PC-9 (cell line): ENCODE measurements at regions not wholly inside any gene's neighbourhood (a gene's known extent, or its start where the extent isn't known, plus 50 kb on each side); places are given as distances from the start of the nearest gene placed in this dataset.

Source experiments
- BruUV-seq: library from RNA; stranded (reverse); fragments of 400-500 nt; replicated peaks from 2 replicates; lab custom pipeline; 2021; lab: Mats Ljungman, UMichigan
- CTCF ChIA-PET: fragments of 300-600 bp; sonication (Branson Sonifier 250); formaldehyde crosslinking; loops from one replicate; lab custom pipeline; 2022; ENCODE audit warnings: antibody characterized with exemption; lab: Charles Lee
- POLR2A ChIA-PET: fragments of 300-600 bp; sonication (Branson Sonifier 250); formaldehyde crosslinking; loops from one replicate; lab custom pipeline; 2022; ENCODE audit warnings: antibody characterized with exemption; ENCODE audit not compliant: unreplicated experiment; lab: Charles Lee
- DNase-seq, 2 experiments: peaks; one replicate each; pipeline versions ENCODE4 v3.0.0 to v3.0.0-alpha.2; 2015 to 2022; ENCODE audit warnings: mixed read lengths in 1 of 2
- H2AFZ ChIP-seq: fragments of 200-600 bp; sonication (generic); 2 replicates; pipeline ENCODE4 v1.8.1; 2017; ENCODE audit warnings: antibody characterized with exemption
- H3F3A ChIP-seq: fragments of 200-600 bp; sonication (generic); 2 replicates; pipeline ENCODE4 v1.8.1; 2017; ENCODE audit warnings: antibody characterized with exemption, mild to moderate bottlenecking, low read depth; ENCODE audit not compliant: insufficient read depth
- H3K27ac ChIP-seq: fragments of 200-600 bp; sonication (generic); 2 replicates; pipeline ENCODE4 v1.6.1; 2016; ENCODE audit warnings: mixed run types
- H3K27me3 ChIP-seq: fragments of 200-600 bp; sonication (generic); 2 replicates; pipeline ENCODE4 v1.6.1; 2016; ENCODE audit warnings: low read depth, mixed run types; ENCODE audit not compliant: insufficient read depth
- H3K36me3 ChIP-seq: fragments of 200-600 bp; sonication (generic); 2 replicates; pipeline ENCODE4 v1.6.1; 2016; ENCODE audit warnings: low read depth, mixed run types
- H3K4me1 ChIP-seq: fragments of 200-600 bp; sonication (generic); replicated peaks from 2 replicates; pipeline ENCODE4 v1.6.1; 2016; ENCODE audit warnings: mixed run types; ENCODE audit not compliant: insufficient read depth
- H3K4me2 ChIP-seq: fragments of 200-600 bp; sonication (generic); 2 replicates; pipeline ENCODE4 v1.6.1; 2017; ENCODE audit warnings: mixed run types
- H3K4me3 ChIP-seq: fragments of 200-600 bp; sonication (generic); 2 replicates; pipeline ENCODE4 v1.6.1; 2016; ENCODE audit warnings: mixed run types
- H3K79me2 ChIP-seq: fragments of 200-600 bp; sonication (generic); 2 replicates; pipeline ENCODE4 v1.6.1; 2017; ENCODE audit warnings: low read depth, mixed run types
- H3K9me2 ChIP-seq: fragments of 200-600 bp; sonication (generic); 2 replicates; pipeline ENCODE4 v1.8.1; 2017; ENCODE audit warnings: mild to moderate bottlenecking; ENCODE audit not compliant: insufficient read depth
- H3K9me3 ChIP-seq: fragments of 200-600 bp; sonication (generic); 2 replicates; pipeline ENCODE4 v1.8.1; 2016; ENCODE audit warnings: low read depth; ENCODE audit not compliant: insufficient read depth
- H4K20me1 ChIP-seq: fragments of 200-600 bp; sonication (generic); 2 replicates; pipeline ENCODE4 v1.8.1; 2017; ENCODE audit not compliant: insufficient read depth
- CTCF ChIP-seq: fragments of 200-600 bp; sonication (generic); conservative IDR thresholded peaks from 2 replicates; pipeline ENCODE4 v1.6.1; 2017; ENCODE audit warnings: mixed run types, antibody characterized with exemption, mild to moderate bottlenecking, moderate library complexity
- EZH2 ChIP-seq: fragments of 200-600 bp; sonication (generic); IDR thresholded peaks from 2 replicates; pipeline ENCODE4 v1.8.0; 2017; ENCODE audit warnings: antibody characterized with exemption, low read depth
- intact Hi-C: fragments of 100-400 bp; cut with micrococcal nuclease; formaldehyde crosslinking; loops from one replicate; pipeline ENCODE4 v1.10.0; 2022; ENCODE audit not compliant: unreplicated experiment

GRCh38 chr15:70204652-70205051 is 106.9 kb upstream of the TLE3 start:
- BruUV-seq = no TSS peak
- ChIA-PET POLR2A (interaction anchor here (0.6 kb wide), 1 partner anchor 103 kb away, joined by 21 read pairs; no protein-coding TSS in a partner anchor), CTCF (interaction anchor here (0.5 kb wide), 1 partner anchor 453 kb away, joined by 12 read pairs; no protein-coding TSS in a partner anchor)
- Histone ChIP-seq H3F3A (no peaks in the 10 kb centered on the region), H3K9me3 (no peaks in the 10 kb centered on the region), H3K36me3 (no peaks in the 10 kb centered on the region), H3K4me3 (no peak overlapping the region), H3K4me2 (no peak overlapping the region), H3K27ac (no peak overlapping the region), H3K79me2 (no peaks in the 10 kb centered on the region), H3K4me1 (no peaks in the 10 kb centered on the region), H2AFZ (no peak overlapping the region), H4K20me1 (no peaks in the 10 kb centered on the region), H3K9me2 (no peaks in the 10 kb centered on the region), H3K27me3 (no peaks in the 10 kb centered on the region)
- intact Hi-C loops = no loop called here
- DNase-seq = no peak
- no peak for TF ChIP-seq CTCF
- TF ChIP-seq EZH2 = no peak

GRCh38 chr15:70203981-70204560 is 106.4 kb upstream of the TLE3 start:
- Histone ChIP-seq H3K9me2 (no peaks in the 10 kb centered on the region), H3K79me2 (no peaks in the 10 kb centered on the region), H3K36me3 (no peaks in the 10 kb centered on the region), H3K9me3 (no peaks in the 10 kb centered on the region), H3K4me3 (no peak overlapping the region), H2AFZ (no peak overlapping the region), H3K4me1 (0 out of 2 replicates have a peak, but pooled peaks cover 5% of the 10 kb centered on the region), H3K27ac (no peak overlapping the region), H3F3A (0 out of 2 replicates have a peak, but pooled peaks cover 2% of the 10 kb centered on the region), H4K20me1 (no peaks in the 10 kb centered on the region), H3K4me2 (no peak overlapping the region), H3K27me3 (no peaks in the 10 kb centered on the region)
- intact Hi-C loops = no loop called here
- no peak for DNase-seq
- ChIA-PET POLR2A (interaction anchor here (0.6 kb wide), 1 partner anchor 103 kb away, joined by 21 read pairs; no protein-coding TSS in a partner anchor), CTCF (interaction anchor here (0.5 kb wide), 1 partner anchor 452 kb away, joined by 12 read pairs; no protein-coding TSS in a partner anchor)
- TF ChIP-seq EZH2 = no peak
- no peak for TF ChIP-seq CTCF
- BruUV-seq = no TSS peak

- BruUV-seq = no TSS peak
- CTCF ChIA-PET = no interaction called here
- Histone ChIP-seq H3K27ac (no peak overlapping the region), H3K27me3 (no peaks in the 10 kb centered on the region), H3K79me2 (no peaks in the 10 kb centered on the region), H4K20me1 (no peaks in the 10 kb centered on the region), H3K36me3 (no peaks in the 10 kb centered on the region), H2AFZ (no peak overlapping the region), H3K4me2 (no peak overlapping the region), H3K9me2 (no peaks in the 10 kb centered on the region), H3K4me1 (peaks cover 18% of the 10 kb centered on the region), H3K4me3 (no peak overlapping the region), H3F3A (0 out of 2 replicates have a peak, but pooled peaks cover 9% of the 10 kb centered on the region), H3K9me3 (no peaks in the 10 kb centered on the region)
- TF ChIP-seq EZH2 = no peak
- TF ChIP-seq CTCF = no peak
- no peak for DNase-seq
- POLR2A ChIA-PET = no interaction called here
- intact Hi-C loops = no loop called here
Observed at GRCh38 chr15:70202756-70203155, 105.0 kb upstream of the TLE3 start.
